H1 (cell line): ENCODE measurements at regions not wholly inside any gene's neighbourhood (a gene's known extent, or its start where the extent isn't known, plus 50 kb on each side); places are given as distances from the start of the nearest gene placed in this dataset.

ENCODE experiments used
- CTCF ChIA-PET: fragments of 300-600 bp; sonication (Branson Sonifier 250); formaldehyde crosslinking; loops from one replicate; lab custom pipeline; 2021; ENCODE audit not compliant: partially characterized antibody; lab: Charles Lee
- POLR2A ChIA-PET: fragments of 300-600 bp; sonication (Branson Sonifier 250); formaldehyde crosslinking; loops from one replicate; lab custom pipeline; 2021; ENCODE audit warnings: inconsistent platforms; ENCODE audit not compliant: partially characterized antibody; lab: Charles Lee
- DNase-seq, 2 experiments: peaks; one replicate each; pipeline versions ENCODE4 v3.0.0 to v3.0.0-alpha.2; 2010 to 2022; ENCODE audit warnings: low spot score in 2 of 2, low read depth in 1 of 2, mixed read lengths in 1 of 2
- FAIRE-seq: peaks from 2 replicates; lab custom pipeline; 2011; peaks lifted over from hg19 to GRCh38; lab: Jason Lieb, UNC
- H2AFZ ChIP-seq: 2 replicates; pipeline ENCODE4 v1.8.1; 2012; ENCODE audit warnings: low read length, inconsistent platforms
- H2AK5ac ChIP-seq: 2 replicates; pipeline ENCODE4 v1.6.1; 2013; ENCODE audit warnings: low read depth, low read length
- H2BK120ac ChIP-seq: replicated peaks from 2 replicates; pipeline ENCODE3; 2013; ENCODE audit warnings: low read depth, low read length, inconsistent platforms
- H2BK12ac ChIP-seq: 2 replicates; pipeline ENCODE4 v1.6.1; 2013; ENCODE audit warnings: low read depth, low read length
- H2BK15ac ChIP-seq: 2 replicates; pipeline ENCODE4 v1.6.1; 2013; ENCODE audit warnings: low read length
- H2BK20ac ChIP-seq: 2 replicates; pipeline ENCODE4 v1.6.1; 2013; ENCODE audit warnings: low read length
- H2BK5ac ChIP-seq: 2 replicates; pipeline ENCODE4 v1.6.1; 2013; ENCODE audit warnings: low read depth, low read length
- H3K14ac ChIP-seq: 2 replicates; pipeline ENCODE4 v1.6.1; 2013; ENCODE audit warnings: inconsistent platforms; ENCODE audit not compliant: insufficient read length
- H3K18ac ChIP-seq: 2 replicates; pipeline ENCODE4 v1.6.1; 2013; ENCODE audit warnings: low read length; ENCODE audit errors: extremely low read depth
- H3K23ac ChIP-seq: 2 replicates; pipeline ENCODE4 v1.6.1; 2013; ENCODE audit warnings: inconsistent platforms; ENCODE audit not compliant: insufficient read length
- H3K23me2 ChIP-seq: 2 replicates; pipeline ENCODE4 v1.6.1; 2013; ENCODE audit warnings: low read depth, low read length
- H3K27ac ChIP-seq: 2 replicates; pipeline ENCODE4 v1.6.1; 2011; ENCODE audit warnings: low read depth, low read length, inconsistent platforms
- H3K27me3 ChIP-seq, 4 experiments: replicated peaks in 1 of 4; 1 replicate in 1 of 4; 2 replicates in 3 of 4; pipeline versions ENCODE4 v1.6.1 to v1.8.1; 2011 to 2013; ENCODE audit warnings: low read length in 3 of 4, mild to moderate bottlenecking in 3 of 4, inconsistent platforms in 2 of 4, mixed read lengths in 2 of 4, moderate library complexity in 1 of 4; ENCODE audit not compliant: control insufficient read depth in 3 of 4, insufficient read depth in 3 of 4; ENCODE audit errors: extremely low read depth in 1 of 4
- H3K36me3 ChIP-seq, 4 experiments: 2 replicates each; pipeline versions ENCODE4 v1.6.1 to v1.8.1; 2011 to 2013; ENCODE audit warnings: mild to moderate bottlenecking in 4 of 4, low read length in 3 of 4, moderate library complexity in 2 of 4, control low read depth in 1 of 4, inconsistent platforms in 1 of 4; ENCODE audit not compliant: insufficient read depth in 4 of 4, control insufficient read depth in 2 of 4
- H3K4ac ChIP-seq: replicated peaks from 2 replicates; pipeline ENCODE3; 2013; ENCODE audit warnings: low read length, low read depth, mixed read lengths, inconsistent platforms; ENCODE audit not compliant: insufficient read length
- H3K4me1 ChIP-seq, 4 experiments: replicated peaks in 1 of 4; 1 replicate in 1 of 4; 2 replicates in 3 of 4; pipeline versions ENCODE4 v1.6.1 to v1.8.1; 2011 to 2013; ENCODE audit warnings: low read length in 3 of 4, inconsistent platforms in 2 of 4, mixed read lengths in 1 of 4; ENCODE audit not compliant: insufficient read depth in 4 of 4, control insufficient read depth in 3 of 4
- H3K4me2 ChIP-seq, 2 experiments: 2 replicates each; pipeline versions ENCODE4 v1.6.1 to v1.8.1; 2011 to 2013; ENCODE audit warnings: low read depth in 2 of 2, low read length in 2 of 2, control low read depth in 1 of 2, inconsistent platforms in 1 of 2, mild to moderate bottlenecking in 1 of 2; ENCODE audit not compliant: insufficient read depth in 1 of 2
- H3K4me3 ChIP-seq, 4 experiments: fragments of 200-600, 300-600 bp in 1 of 4; sonication (generic), shearing (Covaris generic), sonication (Bioruptor Twin) in 1 of 4; 2 replicates each; pipeline versions ENCODE4 v1.5.1 to v1.8.1; 2011 to 2016; ENCODE audit warnings: low read length in 4 of 4, low read depth in 3 of 4, control low read depth in 2 of 4, inconsistent platforms in 2 of 4, mild to moderate bottlenecking in 2 of 4, mixed read lengths in 1 of 4, moderate library complexity in 1 of 4; ENCODE audit not compliant: insufficient read depth in 2 of 4; ENCODE audit errors: extremely low read depth in 1 of 4
- H3K56ac ChIP-seq: replicated peaks from 2 replicates; pipeline ENCODE3; 2013; ENCODE audit warnings: low read depth, mild to moderate bottlenecking, mixed read lengths, low read length, inconsistent platforms; ENCODE audit not compliant: insufficient read length
- H3K79me1 ChIP-seq: 2 replicates; pipeline ENCODE4 v1.6.1; 2013; ENCODE audit warnings: low read depth, low read length, control low read depth
- H3K79me2 ChIP-seq, 2 experiments: 2 replicates each; pipeline versions ENCODE4 v1.6.1 to v1.8.1; 2012 to 2013; ENCODE audit warnings: low read length in 2 of 2, mild to moderate bottlenecking in 2 of 2, inconsistent platforms in 1 of 2; ENCODE audit not compliant: insufficient read depth in 2 of 2, control insufficient read depth in 1 of 2
- H3K9ac ChIP-seq, 4 experiments: replicated peaks in 1 of 4; 1 replicate in 1 of 4; 2 replicates in 3 of 4; pipeline versions ENCODE4 v1.6.1 to v1.8.1; 2011 to 2013; ENCODE audit warnings: low read depth in 3 of 4, low read length in 3 of 4, control low read depth in 2 of 4, mild to moderate bottlenecking in 2 of 4, moderate library complexity in 2 of 4, inconsistent platforms in 1 of 4; ENCODE audit errors: extremely low read depth in 1 of 4
- H3K9me3 ChIP-seq, 2 experiments: 2 replicates each; pipeline versions ENCODE4 v1.6.1 to v1.8.1; 2012 to 2013; ENCODE audit warnings: mild to moderate bottlenecking in 2 of 2, moderate library complexity in 2 of 2, control low read depth in 1 of 2, inconsistent platforms in 1 of 2, low read depth in 1 of 2, low read length in 1 of 2, mixed read lengths in 1 of 2; ENCODE audit not compliant: insufficient read depth in 2 of 2
- H4K20me1 ChIP-seq, 2 experiments: replicated peaks in 1 of 2; 2 replicates each; pipeline versions ENCODE3 to v1.8.1; 2011 to 2013; ENCODE audit warnings: inconsistent platforms in 2 of 2, low read length in 2 of 2, mild to moderate bottlenecking in 1 of 2; ENCODE audit not compliant: insufficient read depth in 2 of 2, control insufficient read depth in 1 of 2
- H4K5ac ChIP-seq: 2 replicates; pipeline ENCODE4 v1.6.1; 2013; ENCODE audit warnings: low read length, low read depth, mixed read lengths, inconsistent platforms; ENCODE audit not compliant: insufficient read length
- H4K8ac ChIP-seq: 2 replicates; pipeline ENCODE4 v1.8.0; 2013; ENCODE audit warnings: mild to moderate bottlenecking, moderate library complexity, low read length, inconsistent platforms; ENCODE audit not compliant: insufficient read depth; ENCODE audit errors: extremely low read depth
- H4K91ac ChIP-seq: replicated peaks from 2 replicates; pipeline ENCODE3; 2013; ENCODE audit warnings: low read length, mixed read lengths, inconsistent platforms; ENCODE audit not compliant: insufficient read length
- SIX5 ChIP-seq: IDR thresholded peaks from 2 replicates; pipeline ENCODE4 v1.6.1; 2011; ENCODE audit warnings: mild to moderate bottlenecking, low read depth, low read length
- WGBS, 2 experiments: shearing (Covaris generic) in 1 of 2; methylation state at CpG; one replicate each; pipeline versions ENCODE4 v1.1.6 to v1.1.7; 2013 to 2015; ENCODE audit warnings: low lambda C conversion rate in 2 of 2, mixed read lengths in 2 of 2, inconsistent platforms in 1 of 2, low coverage in 1 of 2, missing lambda C conversion rate in 1 of 2; ENCODE audit not compliant: insufficient replicate concordance in 2 of 2, insufficient coverage in 1 of 2, insufficient read length in 1 of 2; ENCODE audit errors: extremely low coverage in 1 of 2, missing lambda C conversion rate in 1 of 2; 5-methylcytosine and 5-hydroxymethylcytosine counted together

GRCh38 chrX:4322916-4323315, 609.5 kb upstream of the PRKX start:
- Histone ChIP-seq H3K4me2 (no peak overlapping the region), H3K23me2 (no peaks in the 10 kb centered on the region), H2BK120ac (no peak overlapping the region), H4K20me1 (no peaks in the 10 kb centered on the region), H3K27ac (no peak overlapping the region), H3K9me3 (no peaks in the 10 kb centered on the region), H3K4me1 (peaks cover 0 to 2% (median 0%) of the 10 kb centered on the region in 4 experiments; a peak in 1 of 7 replicates), H3K27me3 (no peaks in the 10 kb centered on the region), H3K56ac (no peak overlapping the region), H3K4ac (no peak overlapping the region), H4K5ac (no peak overlapping the region), H3K14ac (no peak overlapping the region), H3K36me3 (no peaks in the 10 kb centered on the region), H3K79me1 (no peaks in the 10 kb centered on the region), H3K4me3 (no peak overlapping the region), H3K23ac (no peak overlapping the region), H2AK5ac (no peak overlapping the region), H3K9ac (no peak overlapping the region), H4K8ac (no peak overlapping the region), H4K91ac (no peak overlapping the region), H3K79me2 (no peaks in the 10 kb centered on the region), H2BK5ac (no peak overlapping the region), H2BK20ac (no peak overlapping the region), H2AFZ (no peak overlapping the region), H3K18ac (no peak overlapping the region), H2BK15ac (no peak overlapping the region), H2BK12ac (no peak overlapping the region)
- POLR2A ChIA-PET: no interaction called here
- DNase-seq: no peak
- CTCF ChIA-PET: no interaction called here
- WGBS, 2 experiments: 86% methylated on average over 5 of the region's 5 CpGs; no CpG with 5 or more reads in 1 of the 2 experiments
- TF ChIP-seq SIX5: no peak
- FAIRE-seq: no peak
